GM19395 (cell line): ENCODE measurements at regions not wholly inside any gene's neighbourhood (a gene's known extent, or its start where the extent isn't known, plus 50 kb on each side); places are given as distances from the start of the nearest gene placed in this dataset.

Source experiments
- ATAC-seq: cut with Tn5 transposase; IDR thresholded peaks from one replicate; pipeline ENCODE4 v1.9.1; 2021; ENCODE audit warnings: mild to moderate bottlenecking, moderate library complexity; ENCODE audit not compliant: unreplicated experiment

DNA sequence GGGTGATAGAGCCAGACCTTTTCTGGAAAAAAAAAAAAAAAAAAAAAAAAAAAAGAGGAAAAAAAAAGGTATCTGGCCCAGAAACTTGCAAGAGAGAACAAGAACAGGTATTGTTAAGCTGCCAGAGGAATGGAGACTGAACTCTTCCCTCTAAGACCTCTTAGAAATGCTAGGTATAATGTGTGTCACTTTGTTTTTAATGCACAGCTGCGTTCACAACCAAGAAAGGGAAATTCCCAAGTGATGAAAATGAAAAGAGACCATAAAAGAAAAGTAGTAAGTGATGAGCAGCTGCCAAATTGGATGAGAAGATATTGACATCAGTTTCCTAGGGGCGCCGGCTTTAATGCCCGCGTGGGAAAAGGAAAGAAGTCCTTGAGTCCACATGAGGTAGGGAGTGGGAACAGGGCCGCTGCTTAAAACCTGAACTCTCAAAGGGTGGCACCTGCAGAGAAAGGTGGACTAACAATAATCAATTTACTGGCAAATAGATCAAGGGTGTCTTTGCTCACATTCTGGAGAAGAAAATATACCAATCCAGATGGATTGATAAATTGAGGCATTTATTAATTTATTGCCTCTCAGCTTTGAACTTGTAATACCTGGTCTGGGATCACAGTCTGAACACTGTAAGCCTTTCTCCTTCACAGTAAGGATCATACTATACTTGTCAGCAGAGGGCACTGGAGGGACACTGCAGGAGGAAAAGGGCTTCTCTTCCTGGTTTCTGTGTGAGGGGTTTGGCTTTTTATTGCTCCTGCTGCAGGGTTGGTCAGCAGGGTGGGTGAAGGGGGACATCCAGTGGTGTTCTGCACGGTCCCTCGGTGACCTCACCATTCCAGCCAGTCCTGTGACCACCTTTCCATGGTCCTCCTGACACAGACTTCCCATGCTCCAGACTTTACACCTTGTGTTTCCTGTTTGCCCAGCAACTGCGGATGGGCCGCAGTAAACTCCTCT, 131.6 kb downstream of the AQP9 start:
- no peak for ATAC-seq

- no peak for ATAC-seq
These were observed 133.2 kb downstream of the AQP9 start for GRCh38 chr15:58271410-58271809.

- ATAC-seq = no peak
These were observed 134.9 kb downstream of the AQP9 start for GRCh38 chr15:58273104-58273503.

- no peak for ATAC-seq
These were observed 136.7 kb downstream of the AQP9 start for GRCh38 chr15:58274885-58275284.

- ATAC-seq = no peak
These were observed 137.6 kb downstream of the AQP9 start for GRCh38 chr15:58275785-58276184.

GRCh38 chr15:58276924-58277323, 138.7 kb downstream of the AQP9 start:
- no peak for ATAC-seq

GRCh38 chr15:58277333-58277732, 139.2 kb downstream of the AQP9 start:
- no peak for ATAC-seq

GRCh38 chr15:58279106-58279505, 140.9 kb downstream of the AQP9 start:
- no peak for ATAC-seq

- no peak for ATAC-seq
These were observed 141.5 kb downstream of the AQP9 start for GRCh38 chr15:58279654-58280053.

GRCh38 chr15:58282060-58282708, 144.0 kb downstream of the AQP9 start:
- no peak for ATAC-seq

DNA sequence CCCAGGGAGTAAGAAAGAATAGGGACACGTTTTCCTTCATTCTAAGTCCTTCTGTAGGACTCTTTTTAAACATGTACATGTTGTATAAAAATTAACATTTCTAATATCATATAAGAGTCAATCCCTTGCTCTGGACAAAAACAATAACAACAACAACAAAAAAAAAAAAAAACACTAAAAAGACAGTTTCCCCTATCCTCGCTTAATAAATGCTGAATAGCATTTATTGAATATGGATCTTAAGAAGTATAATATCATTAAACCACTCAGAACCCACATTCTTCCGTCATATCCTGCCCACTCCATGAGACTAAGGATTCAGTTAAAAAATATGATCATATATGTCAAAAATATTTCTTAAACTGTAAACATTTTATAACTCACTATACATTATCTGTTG, 145.1 kb downstream of the AQP9 start:
- no peak for ATAC-seq

- ATAC-seq = no peak
These were observed 146.1 kb downstream of the AQP9 start for GRCh38 chr15:58284293-58284692.

- ATAC-seq = no peak
These were observed 146.4 kb upstream of the LIPC start for GRCh38 chr15:58285212-58285920.

DNA sequence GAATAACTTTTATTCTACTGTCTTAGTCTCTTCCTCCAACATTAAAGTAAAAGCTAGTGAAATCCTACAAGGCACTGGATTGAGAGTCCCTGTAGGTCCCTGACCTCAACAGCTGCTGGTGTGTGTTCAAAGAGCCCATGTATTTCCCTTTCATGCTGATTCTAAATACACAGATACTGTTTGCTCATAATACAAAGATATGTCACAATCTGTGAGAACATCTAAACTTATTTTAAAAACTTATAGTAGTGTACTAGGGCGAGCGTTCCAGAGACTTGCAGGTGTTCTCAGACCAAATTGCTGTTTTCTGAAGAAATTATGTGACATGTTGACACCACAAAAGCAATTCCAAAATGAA, 145.9 kb upstream of the LIPC start:
- no peak for ATAC-seq

- ATAC-seq = no peak
These were observed 145.3 kb upstream of the LIPC start for GRCh38 chr15:58286523-58286922.

GRCh38 chr15:58287891-58288290, 143.9 kb upstream of the LIPC start:
- ATAC-seq = no peak

DNA sequence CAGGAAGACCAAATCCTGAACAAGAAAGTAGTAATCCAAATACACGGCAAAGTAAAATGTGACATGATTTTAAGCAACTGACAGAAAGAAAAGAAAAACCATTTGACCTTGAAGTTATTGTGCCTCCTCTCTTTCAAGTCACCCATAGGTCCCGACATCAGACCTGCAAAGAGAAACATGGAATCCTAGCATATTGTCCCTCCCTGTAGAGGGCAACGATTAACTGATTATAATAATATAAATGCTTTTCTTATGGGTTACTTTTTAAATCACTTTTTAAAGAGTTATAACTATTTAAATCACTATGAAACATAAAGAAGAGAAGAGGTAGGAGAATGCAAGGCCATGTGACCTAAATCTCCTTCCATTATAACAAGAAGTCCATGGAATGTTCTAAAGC, 143.2 kb upstream of the LIPC start:
- ATAC-seq = no peak

- ATAC-seq = no peak
These were observed 139.9 kb upstream of the LIPC start for GRCh38 chr15:58291848-58292247.

DNA sequence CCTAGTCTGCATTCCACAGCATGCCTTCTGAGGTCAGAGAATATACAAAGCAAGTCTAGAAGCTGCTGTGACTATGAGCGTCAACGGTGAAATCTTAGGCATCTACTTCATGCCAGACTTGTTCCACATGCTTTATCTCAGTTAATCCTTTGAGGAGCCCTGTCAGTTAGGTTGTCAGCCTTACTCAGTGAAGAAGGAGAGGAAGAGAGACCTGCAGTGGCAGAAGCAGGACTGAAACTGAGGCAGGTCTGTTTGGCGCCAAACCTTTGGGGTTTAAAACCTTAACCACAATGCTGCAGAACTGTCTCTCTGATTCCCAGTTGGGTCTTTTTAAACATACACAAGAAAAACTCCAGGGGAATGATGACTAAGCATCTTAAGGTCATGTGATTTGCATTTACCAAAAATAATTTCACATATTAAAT, 139.0 kb upstream of the LIPC start:
- no peak for ATAC-seq

DNA sequence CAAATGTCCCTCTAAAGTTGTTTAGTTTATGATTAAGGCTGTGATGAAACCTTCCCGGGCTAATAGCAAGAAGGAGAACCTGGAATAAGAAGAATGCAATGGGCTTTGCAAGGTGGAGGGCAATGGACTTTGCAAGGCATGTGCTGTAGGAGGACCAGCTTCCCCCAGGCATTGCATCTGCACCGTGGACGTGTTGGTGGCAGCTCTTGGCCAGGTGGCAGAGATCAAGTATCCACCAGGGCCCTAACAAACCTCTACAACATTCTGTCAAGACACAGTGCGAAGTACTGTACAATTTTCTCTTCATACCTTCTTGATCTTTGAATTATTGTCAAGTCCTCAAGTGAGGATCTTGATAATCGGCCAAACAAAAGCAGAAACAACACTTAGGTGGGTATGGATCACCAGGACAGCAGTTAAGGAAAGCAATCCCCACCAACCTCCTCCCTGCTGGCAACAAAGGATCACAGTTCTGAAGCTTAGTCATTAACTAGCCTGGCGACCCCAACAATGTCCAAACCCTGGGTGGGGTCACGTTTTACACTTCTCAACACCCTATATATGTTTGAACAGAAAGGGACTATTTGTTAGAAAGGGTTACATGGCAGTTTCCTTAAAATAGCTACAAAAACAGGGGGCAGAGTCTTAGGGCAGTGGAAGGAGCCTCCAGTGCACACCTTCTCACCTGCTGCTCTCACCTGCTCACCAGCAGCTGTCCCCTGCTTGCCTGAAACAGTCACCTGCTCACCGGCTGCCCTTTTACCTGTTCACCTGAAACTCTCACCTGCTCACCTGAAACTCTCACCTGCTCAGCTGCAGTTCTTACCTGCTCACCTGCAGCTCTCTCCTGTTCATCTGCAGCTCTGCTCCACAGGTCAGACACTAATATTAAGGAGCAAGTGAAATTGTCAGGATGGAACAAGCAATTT, 137.9 kb upstream of the LIPC start:
- no peak for ATAC-seq
